HG02885 (cell line): ENCODE measurements at regions not wholly inside any gene's neighbourhood (a gene's known extent, or its start where the extent isn't known, plus 50 kb on each side); places are given as distances from the start of the nearest gene placed in this dataset.
"Not testable (repeated sequence)": the region's sequence is repeated elsewhere in the genome, so short reads cannot be mapped to it uniquely, and the experiment has no call there.

Source experiments
- ATAC-seq: cut with Tn5 transposase; IDR thresholded peaks from one replicate; pipeline ENCODE4 v1.9.1; 2021; ENCODE audit warnings: mild to moderate bottlenecking; ENCODE audit not compliant: unreplicated experiment, poor library complexity

GRCh38 chr1:166383635-166384346, 217.0 kb upstream of the FAM78B start:
- no peak for ATAC-seq

- ATAC-seq = no peak
Measured at GRCh38 chr1:166384948-166385347, 218.1 kb upstream of the FAM78B start.

- no peak for ATAC-seq
Measured at GRCh38 chr1:166390366-166391033, 223.7 kb upstream of the FAM78B start.

GRCh38 chr1:166391279-166392066, 224.7 kb upstream of the FAM78B start:
- no peak for ATAC-seq

- ATAC-seq = no peak
Measured at GRCh38 chr1:166395729-166396128, 228.9 kb upstream of the FAM78B start.

- not testable (repeated sequence) for ATAC-seq
Measured at GRCh38 chr1:166409253-166410082, 242.7 kb upstream of the FAM78B start.

GRCh38 chr1:166410083-166410385, 243.2 kb upstream of the FAM78B start:
- ATAC-seq = no peak

- not testable (repeated sequence) for ATAC-seq
Measured at GRCh38 chr1:166416831-166417230, 250.0 kb upstream of the FAM78B start.

- ATAC-seq = no peak
Measured at GRCh38 chr1:166418344-166418933, 251.6 kb upstream of the FAM78B start.

- not testable (repeated sequence) for ATAC-seq
Measured at GRCh38 chr1:166422586-166422985, 255.8 kb upstream of the FAM78B start.

GRCh38 chr1:166432655-166433054, 265.9 kb upstream of the FAM78B start:
- ATAC-seq = no peak

GRCh38 chr1:166433404-166434304, 266.9 kb upstream of the FAM78B start:
- not testable (repeated sequence) for ATAC-seq

GRCh38 chr1:166457700-166458099, 290.9 kb upstream of the FAM78B start:
- no peak for ATAC-seq

GRCh38 chr1:166464333-166464732, 297.5 kb upstream of the FAM78B start:
- ATAC-seq = no peak

- no peak for ATAC-seq
Measured at GRCh38 chr1:166470014-166470413, 303.2 kb upstream of the FAM78B start.

GRCh38 chr1:166470441-166470840, 303.6 kb upstream of the FAM78B start:
- ATAC-seq = no peak

GRCh38 chr1:166471359-166471758, 304.6 kb upstream of the FAM78B start:
- ATAC-seq = no peak

GRCh38 chr1:166479052-166479631, 312.3 kb upstream of the FAM78B start:
- peak; percentile 78 for ATAC-seq

- no peak for ATAC-seq
Measured at GRCh38 chr1:166484471-166484870, 317.7 kb upstream of the FAM78B start.
